SH-SY5Y (cell line): ENCODE measurements at regions not wholly inside any gene's neighbourhood (a gene's known extent, or its start where the extent isn't known, plus 50 kb on each side); places are given as distances from the start of the nearest gene placed in this dataset.

Experiments
- GATA2 ChIP-seq: IDR thresholded peaks from 2 replicates; pipeline ENCODE4 v1.6.1; 2011; ENCODE audit warnings: mild to moderate bottlenecking, low read depth, low read length
- GATA3 ChIP-seq: IDR thresholded peaks from 2 replicates; pipeline ENCODE4 v1.6.1; 2011; ENCODE audit warnings: low read depth, mild to moderate bottlenecking, low read length, moderate library complexity

- TF ChIP-seq GATA2 (no peak), GATA3 (no peak)
Observed at GRCh38 chr5:74320526-74320925, 320.0 kb downstream of the ENC1 start.
